Endometrial microvascular endothelial cells (primary cell): ENCODE measurements at regions not wholly inside any gene's neighbourhood (a gene's known extent, or its start where the extent isn't known, plus 50 kb on each side); places are given as distances from the start of the nearest gene placed in this dataset.
"Not testable (repeated sequence)": the region's sequence is repeated elsewhere in the genome, so short reads cannot be mapped to it uniquely, and the experiment has no call there.

ENCODE experiments used
- in situ Hi-C: cut with HindIII; loops from 2 replicates; pipeline ENCODE4 v1.10.0; 2017; ENCODE audit warnings: low sequenced_read_pairs, low pct_unique_long_range_greater_than_20kb; ENCODE audit errors: inconsistent ontology term

- in situ Hi-C loops: no loop called here
Measured at GRCh38 chr5:14025569-14026286, 81.2 kb upstream of the DNAH5 start.

GRCh38 chr5:14022971-14023370 is 78.5 kb upstream of the DNAH5 start:
- in situ Hi-C loops: no loop called here

GRCh38 chr5:14020944-14021343 is 76.5 kb upstream of the DNAH5 start:
- in situ Hi-C loops: not testable (repeated sequence)

GRCh38 chr5:14019768-14020290 is 75.3 kb upstream of the DNAH5 start:
- in situ Hi-C loops: no loop called here

GRCh38 chr5:14017904-14018303 is 73.4 kb upstream of the DNAH5 start:
- in situ Hi-C loops: no loop called here

GRCh38 chr5:14016549-14016948 is 72.1 kb upstream of the DNAH5 start:
- in situ Hi-C loops: no loop called here

GRCh38 chr5:14011089-14012020 is 66.9 kb upstream of the DNAH5 start:
- in situ Hi-C loops: no loop called here

GRCh38 chr5:14009575-14009974 is 65.1 kb upstream of the DNAH5 start:
- in situ Hi-C loops: no loop called here

- in situ Hi-C loops: no loop called here
Measured at GRCh38 chr5:14008819-14009311, 64.4 kb upstream of the DNAH5 start.

GRCh38 chr5:14006823-14007520 is 62.5 kb upstream of the DNAH5 start:
- in situ Hi-C loops: no loop called here

GRCh38 chr5:14004598-14005394 is 60.3 kb upstream of the DNAH5 start:
- in situ Hi-C loops: no loop called here

GRCh38 chr5:14003936-14004335 is 59.4 kb upstream of the DNAH5 start:
- in situ Hi-C loops: no loop called here

- in situ Hi-C loops: no loop called here
Measured at GRCh38 chr5:14003513-14003912, 59.0 kb upstream of the DNAH5 start.

GRCh38 chr5:13998254-13998653 is 53.8 kb upstream of the DNAH5 start:
- in situ Hi-C loops: loop anchor here (10.0 to 25.0 kb wide), 4 partner anchors 107 to 639 kb away; no protein-coding TSS in a partner anchor

- in situ Hi-C loops: loop anchor here (10.0 to 25.0 kb wide), 4 partner anchors 107 to 640 kb away; no protein-coding TSS in a partner anchor
Measured at GRCh38 chr5:13997514-13997913, 53.0 kb upstream of the DNAH5 start.

GRCh38 chr5:13994621-13995253 is 50.2 kb upstream of the DNAH5 start:
- in situ Hi-C loops: loop anchor here (10.0 to 25.0 kb wide), 4 partner anchors 110 to 643 kb away; no protein-coding TSS in a partner anchor
